HepG2 (cell line): ENCODE measurements at regions not wholly inside any gene's neighbourhood (a gene's known extent, or its start where the extent isn't known, plus 50 kb on each side); places are given as distances from the start of the nearest gene placed in this dataset.

Experiments
- ATF1 ChIP-seq: IDR thresholded peaks from 2 replicates; pipeline ENCODE4 v1.6.1; 2016; ENCODE audit warnings: mild to moderate bottlenecking, control low read depth
- CBX5 ChIP-seq: sonication (generic); formaldehyde crosslinking; IDR thresholded peaks from 2 replicates; pipeline ENCODE4 v1.4.0; 2020; ENCODE audit warnings: missing genetic modification reagents, borderline replicate concordance
- DNMT1 ChIP-seq: sonication (generic); formaldehyde crosslinking; IDR thresholded peaks from 2 replicates; pipeline ENCODE4 v1.5.1; 2020; ENCODE audit warnings: mild to moderate bottlenecking, missing genetic modification reagents
- GFI1 ChIP-seq: sonication (generic); formaldehyde crosslinking; IDR thresholded peaks from 2 replicates; pipeline ENCODE4 v1.5.0; 2020; ENCODE audit warnings: missing genetic modification reagents, mild to moderate bottlenecking, borderline replicate concordance
- NFE2L2 ChIP-seq: fragments of 150-350 bp; IDR thresholded peaks from 2 replicates; pipeline ENCODE4 v1.6.1; 2014; ENCODE audit warnings: low read length
- TF ChIP-seq, protein P1 (sequence below): sonication (generic); formaldehyde crosslinking; IDR thresholded peaks from 2 replicates; pipeline ENCODE4 v1.5.0; 2020; ENCODE audit warnings: mild to moderate bottlenecking, missing genetic modification reagents, moderate library complexity

DNA sequence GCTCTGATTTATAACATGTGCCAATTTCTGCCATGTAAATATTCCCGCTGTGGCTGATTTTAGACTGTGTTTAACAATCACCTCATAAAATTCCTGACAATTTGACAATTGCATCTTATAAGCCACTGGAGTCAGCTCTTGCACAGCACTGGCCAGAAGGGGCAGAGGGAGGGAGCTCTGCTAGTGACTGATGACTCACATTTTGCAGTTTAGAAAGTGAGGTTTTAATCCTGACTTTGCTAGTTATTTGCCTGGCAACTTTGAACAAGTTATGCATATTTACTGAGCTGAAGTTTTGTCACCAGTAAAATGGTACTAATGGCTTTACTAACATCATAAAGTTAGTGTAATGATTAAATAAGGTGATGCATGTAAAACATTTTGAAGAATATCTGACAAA is 452.3 kb downstream of the CNTNAP4 start:
- no peak for TF ChIP-seq NFE2L2
- no peak for TF ChIP-seq ATF1 (CRISPR knock-in tag)
- no peak for TF ChIP-seq CBX5 (CRISPR knock-in tag)
- no peak for TF ChIP-seq DNMT1 (CRISPR knock-in tag)
- TF ChIP-seq, protein P1, sequence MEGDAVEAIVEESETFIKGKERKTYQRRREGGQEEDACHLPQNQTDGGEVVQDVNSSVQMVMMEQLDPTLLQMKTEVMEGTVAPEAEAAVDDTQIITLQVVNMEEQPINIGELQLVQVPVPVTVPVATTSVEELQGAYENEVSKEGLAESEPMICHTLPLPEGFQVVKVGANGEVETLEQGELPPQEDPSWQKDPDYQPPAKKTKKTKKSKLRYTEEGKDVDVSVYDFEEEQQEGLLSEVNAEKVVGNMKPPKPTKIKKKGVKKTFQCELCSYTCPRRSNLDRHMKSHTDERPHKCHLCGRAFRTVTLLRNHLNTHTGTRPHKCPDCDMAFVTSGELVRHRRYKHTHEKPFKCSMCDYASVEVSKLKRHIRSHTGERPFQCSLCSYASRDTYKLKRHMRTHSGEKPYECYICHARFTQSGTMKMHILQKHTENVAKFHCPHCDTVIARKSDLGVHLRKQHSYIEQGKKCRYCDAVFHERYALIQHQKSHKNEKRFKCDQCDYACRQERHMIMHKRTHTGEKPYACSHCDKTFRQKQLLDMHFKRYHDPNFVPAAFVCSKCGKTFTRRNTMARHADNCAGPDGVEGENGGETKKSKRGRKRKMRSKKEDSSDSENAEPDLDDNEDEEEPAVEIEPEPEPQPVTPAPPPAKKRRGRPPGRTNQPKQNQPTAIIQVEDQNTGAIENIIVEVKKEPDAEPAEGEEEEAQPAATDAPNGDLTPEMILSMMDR (CRISPR knock-in tag), result no peak
- TF ChIP-seq GFI1 (CRISPR knock-in tag), result no peak
